GM12875 (cell line): ENCODE measurements at regions not wholly inside any gene's neighbourhood (a gene's known extent, or its start where the extent isn't known, plus 50 kb on each side); places are given as distances from the start of the nearest gene placed in this dataset.

Source experiments
- H3K4me3 ChIP-seq: one replicate; pipeline ENCODE4 v1.5.1; 2011; ENCODE audit warnings: low read depth, low read length, control low read depth
- TF ChIP-seq, protein P1 (sequence below): IDR thresholded peaks from 2 replicates; pipeline ENCODE4 v1.5.1; 2011; ENCODE audit warnings: low read depth, mild to moderate bottlenecking, control low read depth, inconsistent platforms, low read length, moderate library complexity, borderline replicate concordance; ENCODE audit not compliant: insufficient read depth

DNA sequence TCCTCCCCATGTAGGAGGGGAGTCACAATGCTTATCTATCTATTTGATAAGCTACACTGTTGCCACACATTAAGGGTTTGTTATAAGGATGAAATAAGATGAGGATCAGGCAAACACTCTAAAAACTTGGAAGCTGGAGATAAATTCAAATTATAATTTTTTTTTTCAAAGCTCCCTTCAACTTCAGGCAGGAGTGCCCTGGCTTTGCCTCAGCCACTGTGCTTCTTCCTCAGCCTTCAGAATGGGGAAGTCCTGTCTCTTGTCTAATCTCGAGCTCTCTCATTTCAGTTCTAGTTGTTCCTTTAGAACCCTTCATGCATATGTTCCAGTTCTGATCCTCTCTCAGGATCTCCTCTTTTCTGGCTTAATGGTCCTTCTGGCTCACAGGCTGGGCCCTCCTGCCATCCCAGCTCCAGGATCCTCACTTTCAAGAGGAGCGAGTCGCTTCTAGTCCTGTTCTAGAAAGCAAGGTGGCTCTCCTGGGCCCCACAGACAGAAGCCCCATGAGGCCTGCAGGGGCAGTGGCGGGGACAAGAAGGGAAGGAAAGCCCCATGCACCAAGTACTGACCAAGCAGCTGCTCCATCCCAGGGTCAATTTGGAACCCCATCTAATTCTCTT is 164.3 kb downstream of the VEGFA start:
- TF ChIP-seq, protein P1, sequence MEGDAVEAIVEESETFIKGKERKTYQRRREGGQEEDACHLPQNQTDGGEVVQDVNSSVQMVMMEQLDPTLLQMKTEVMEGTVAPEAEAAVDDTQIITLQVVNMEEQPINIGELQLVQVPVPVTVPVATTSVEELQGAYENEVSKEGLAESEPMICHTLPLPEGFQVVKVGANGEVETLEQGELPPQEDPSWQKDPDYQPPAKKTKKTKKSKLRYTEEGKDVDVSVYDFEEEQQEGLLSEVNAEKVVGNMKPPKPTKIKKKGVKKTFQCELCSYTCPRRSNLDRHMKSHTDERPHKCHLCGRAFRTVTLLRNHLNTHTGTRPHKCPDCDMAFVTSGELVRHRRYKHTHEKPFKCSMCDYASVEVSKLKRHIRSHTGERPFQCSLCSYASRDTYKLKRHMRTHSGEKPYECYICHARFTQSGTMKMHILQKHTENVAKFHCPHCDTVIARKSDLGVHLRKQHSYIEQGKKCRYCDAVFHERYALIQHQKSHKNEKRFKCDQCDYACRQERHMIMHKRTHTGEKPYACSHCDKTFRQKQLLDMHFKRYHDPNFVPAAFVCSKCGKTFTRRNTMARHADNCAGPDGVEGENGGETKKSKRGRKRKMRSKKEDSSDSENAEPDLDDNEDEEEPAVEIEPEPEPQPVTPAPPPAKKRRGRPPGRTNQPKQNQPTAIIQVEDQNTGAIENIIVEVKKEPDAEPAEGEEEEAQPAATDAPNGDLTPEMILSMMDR = no peak
- no peak overlapping the region for H3K4me3 ChIP-seq

- TF ChIP-seq, protein P1 = no peak
- H3K4me3 ChIP-seq = no peak overlapping the region
Observed at GRCh38 chr6:43933148-43933885, 163.3 kb downstream of the VEGFA start.

DNA sequence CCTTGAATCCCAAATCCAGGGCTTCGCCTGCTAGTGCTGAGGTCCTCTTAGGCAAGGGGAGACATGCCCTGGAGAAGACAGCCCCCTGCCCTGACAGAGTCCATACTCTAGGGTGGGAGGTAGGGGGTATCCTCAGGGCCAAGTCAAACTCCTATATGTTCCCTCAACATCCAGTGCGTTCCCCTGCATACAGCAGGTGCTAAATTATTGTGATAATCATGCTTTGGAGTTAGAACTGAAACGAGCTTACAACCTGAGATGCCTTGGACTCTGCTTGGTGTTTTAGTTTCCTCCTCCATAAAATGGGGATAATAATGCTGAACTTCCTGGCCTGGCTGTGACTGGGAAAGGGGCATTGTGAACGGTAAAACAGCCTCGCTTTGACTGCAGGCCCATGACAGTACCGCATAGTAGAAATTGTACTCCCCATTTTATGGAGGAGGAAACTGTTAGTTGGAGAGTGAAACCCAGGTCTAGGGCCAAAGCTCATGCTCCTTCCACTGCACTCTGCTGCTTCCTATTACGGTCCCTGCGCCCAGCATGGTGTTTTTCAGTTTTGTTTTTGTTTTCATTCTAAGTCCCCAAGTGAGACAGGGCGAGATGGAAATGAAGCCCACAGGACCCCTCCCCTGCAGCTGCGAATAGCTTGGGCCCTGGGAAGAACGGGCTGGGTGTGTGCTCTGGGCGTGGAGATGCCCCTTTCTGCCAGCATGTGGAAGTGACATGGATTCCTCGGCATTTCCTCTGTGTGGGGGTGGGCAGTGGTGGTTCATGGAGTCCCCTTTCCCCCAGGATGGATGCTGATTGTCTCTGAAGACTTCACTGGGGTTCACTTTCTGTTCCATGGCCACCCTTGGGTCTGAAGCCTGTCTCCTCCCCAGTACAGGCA is 162.5 kb downstream of the VEGFA start:
- TF ChIP-seq, protein P1 = no peak

DNA sequence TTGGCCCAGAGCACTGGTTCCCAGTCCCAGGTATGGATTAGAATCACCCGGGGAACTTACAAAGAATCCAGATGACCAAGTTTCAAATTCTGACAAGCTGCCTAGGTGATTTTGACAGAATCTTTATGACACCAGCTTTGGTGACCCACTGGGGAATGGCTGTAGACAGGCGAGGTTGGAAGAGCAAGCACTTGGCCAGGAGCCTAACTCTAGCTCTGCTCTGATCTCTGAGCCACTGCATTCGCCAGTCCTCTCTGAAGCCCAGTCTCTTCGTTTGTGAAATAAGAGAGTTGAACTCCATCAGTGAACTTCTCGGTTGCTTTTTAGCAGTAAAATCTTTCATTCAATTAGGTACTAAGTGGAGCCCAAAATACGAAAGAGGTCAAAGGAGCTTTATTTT is 161.2 kb downstream of the VEGFA start:
- TF ChIP-seq, protein P1 = no peak
- H3K4me3 ChIP-seq = no peak overlapping the region

More for the DNA sequence above, 162.5 kb downstream of the VEGFA start:
- no peak overlapping the region for H3K4me3 ChIP-seq

DNA sequence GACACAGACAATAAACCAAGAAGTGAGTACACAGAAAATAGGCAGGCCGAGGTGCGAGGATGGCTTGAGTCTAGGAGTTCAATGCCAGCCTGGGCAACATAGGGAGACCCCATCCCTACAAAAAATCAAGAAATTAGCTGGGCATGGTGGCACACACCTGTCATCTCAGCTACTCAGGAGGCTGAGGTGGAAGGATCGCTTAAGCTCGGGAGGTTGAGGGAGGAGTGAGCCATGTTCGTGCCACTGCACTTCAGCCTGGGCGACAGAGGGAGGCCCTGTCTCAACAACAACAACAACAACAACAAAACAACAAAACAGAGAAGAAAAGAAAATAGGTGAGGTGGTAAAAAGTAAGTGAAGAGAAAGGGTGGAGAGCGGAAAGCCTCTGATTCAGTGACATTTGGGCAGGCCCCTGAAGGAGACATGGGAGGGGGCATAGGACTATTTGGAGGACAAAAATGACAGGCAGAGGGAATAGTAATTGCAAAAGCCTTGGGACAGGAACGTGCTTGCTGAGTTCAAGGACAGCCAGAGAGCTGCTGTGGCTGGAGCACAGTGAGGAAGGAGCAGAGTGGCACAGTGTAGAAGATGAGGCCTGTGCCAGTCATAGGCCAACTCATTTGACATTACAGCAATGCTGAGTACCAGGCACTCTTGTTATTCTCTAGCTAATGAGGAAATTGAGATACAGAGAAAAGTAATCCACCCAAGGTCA is 160.6 kb downstream of the VEGFA start:
- TF ChIP-seq, protein P1 = no peak

DNA sequence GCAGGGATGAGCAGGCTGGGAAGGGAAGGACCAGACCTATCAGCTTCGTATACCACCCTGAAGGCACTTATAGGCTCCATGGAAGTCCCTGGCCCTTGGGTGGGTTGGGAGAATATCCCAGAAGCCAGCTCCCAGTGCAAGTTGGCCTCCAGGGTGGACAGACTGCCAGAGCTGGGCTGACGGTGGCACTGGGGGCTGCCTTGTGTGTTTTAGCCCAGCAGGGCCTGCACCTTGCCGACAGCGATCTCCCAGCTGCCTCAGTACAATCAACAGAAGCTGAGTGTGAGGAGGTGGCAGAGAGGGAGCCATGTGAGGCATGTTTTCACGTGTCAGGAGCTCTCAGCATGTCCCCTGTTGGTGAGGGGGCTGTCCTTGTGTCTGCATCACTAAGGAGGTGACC is 159.5 kb downstream of the VEGFA start:
- TF ChIP-seq, protein P1 = no peak

More for the DNA sequence above, 160.6 kb downstream of the VEGFA start:
- no peak overlapping the region for H3K4me3 ChIP-seq

More for the DNA sequence above, 159.5 kb downstream of the VEGFA start:
- no peak overlapping the region for H3K4me3 ChIP-seq
